ENCODE measurements at regions not wholly inside any gene's neighbourhood (a gene's known extent, or its start where the extent isn't known, plus 50 kb on each side); places are given as distances from the start of the nearest gene placed in this dataset.

GRCh38 chr1:81381881-81382280 lies 418.9 kb upstream of the ADGRL2 start:
- H3K23me2 ChIP-seq (ENCODE audit: low read depth, low read length) = no peaks in the 10 kb centered on the region
- CTCF ChIA-PET (ENCODE audit: partially characterized antibody) = interaction anchor here (2.2 kb wide), 1 partner anchor 26 kb away, joined by 4 read pairs; no protein-coding TSS in a partner anchor
- H2AK5ac ChIP-seq (ENCODE audit: low read depth, low read length) = no peak overlapping the region
- WGBS, 2 experiments (ENCODE audit: extremely low coverage in 1 of 2, insufficient coverage in 1 of 2, insufficient read length in 1 of 2, insufficient replicate concordance in 2 of 2, low coverage in 1 of 2, low lambda C conversion rate in 2 of 2, missing lambda C conversion rate in 1 of 2) = 86% methylated on average over 5 of the region's 5 CpGs; no CpG with 5 or more reads in 1 of the 2 experiments
- H3K4ac ChIP-seq (replicated peaks; ENCODE audit: insufficient read length, low read depth, low read length) = no peak overlapping the region
- H3K27me3 ChIP-seq (replicated peaks in 1 of 4; ENCODE audit: control insufficient read depth in 3 of 4, extremely low read depth in 1 of 4, insufficient read depth in 3 of 4, low read length in 3 of 4) = no peaks in the 10 kb centered on the region
- H2BK12ac ChIP-seq (ENCODE audit: low read depth, low read length) = no peak overlapping the region
- H3K4me1 ChIP-seq (replicated peaks in 1 of 4; ENCODE audit: control insufficient read depth in 3 of 4, insufficient read depth in 4 of 4, low read length in 3 of 4) = peaks cover 0 to 6% (median 5%) of the 10 kb centered on the region in 4 experiments; a peak in 4 of 7 replicates
- no peak overlapping the region for H2BK20ac ChIP-seq (ENCODE audit: low read length)
- H2BK5ac ChIP-seq (ENCODE audit: low read depth, low read length) = no peak overlapping the region
- no peak overlapping the region for H3K14ac ChIP-seq (ENCODE audit: insufficient read length)
- H3K4me2 ChIP-seq (ENCODE audit: insufficient read depth in 1 of 2, low read depth in 2 of 2, low read length in 2 of 2) = no peak overlapping the region
- no peak overlapping the region for H3K4me3 ChIP-seq (ENCODE audit: extremely low read depth in 1 of 4, insufficient read depth in 2 of 4, low read depth in 3 of 4, low read length in 4 of 4)
- FAIRE-seq (no peak), DNase-seq (ENCODE audit: low read depth in 1 of 2, low spot score in 2 of 2) (no peak)
- H3K79me2 ChIP-seq (ENCODE audit: control insufficient read depth in 1 of 2, insufficient read depth in 2 of 2, low read length in 2 of 2) = no peaks in the 10 kb centered on the region
- H2BK120ac ChIP-seq (replicated peaks; ENCODE audit: low read depth, low read length) = no peak overlapping the region
- H3K9ac ChIP-seq (replicated peaks in 1 of 4; ENCODE audit: extremely low read depth in 1 of 4, low read depth in 3 of 4, low read length in 3 of 4) = no peak overlapping the region
- POLR2A ChIA-PET (ENCODE audit: partially characterized antibody) = no interaction called here
- no peaks in the 10 kb centered on the region for H3K9me3 ChIP-seq (ENCODE audit: insufficient read depth in 2 of 2, low read depth in 1 of 2, low read length in 1 of 2)
- H3K36me3 ChIP-seq (ENCODE audit: control insufficient read depth in 2 of 4, insufficient read depth in 4 of 4, low read length in 3 of 4) = no peaks in the 10 kb centered on the region
- no peak overlapping the region for H4K5ac ChIP-seq (ENCODE audit: insufficient read length, low read depth, low read length)
- H4K20me1 ChIP-seq (replicated peaks in 1 of 2; ENCODE audit: control insufficient read depth in 1 of 2, insufficient read depth in 2 of 2, low read length in 2 of 2) = no peaks in the 10 kb centered on the region
- H2BK15ac ChIP-seq (ENCODE audit: low read length) = no peak overlapping the region
- no peak overlapping the region for H3K56ac ChIP-seq (replicated peaks; ENCODE audit: insufficient read length, low read depth, low read length)
- no peak overlapping the region for H2AFZ ChIP-seq (ENCODE audit: low read length)
- H3K18ac ChIP-seq (ENCODE audit: extremely low read depth, low read length) = no peak overlapping the region
- H3K27ac ChIP-seq (ENCODE audit: low read depth, low read length) = no peak overlapping the region
- H4K8ac ChIP-seq (ENCODE audit: extremely low read depth, insufficient read depth, low read length) = no peak overlapping the region
- no peak overlapping the region for H4K91ac ChIP-seq (replicated peaks; ENCODE audit: insufficient read length, low read length)
- H3K79me1 ChIP-seq (ENCODE audit: low read depth, low read length) = no peaks in the 10 kb centered on the region
- H3K23ac ChIP-seq (ENCODE audit: insufficient read length) = no peak overlapping the region
- no peak for TF ChIP-seq EZH2 (IDR thresholded peaks at IDR 0.05; ENCODE audit: low read depth, low read length, severe bottlenecking)
- TF ChIP-seq, protein P1, sequence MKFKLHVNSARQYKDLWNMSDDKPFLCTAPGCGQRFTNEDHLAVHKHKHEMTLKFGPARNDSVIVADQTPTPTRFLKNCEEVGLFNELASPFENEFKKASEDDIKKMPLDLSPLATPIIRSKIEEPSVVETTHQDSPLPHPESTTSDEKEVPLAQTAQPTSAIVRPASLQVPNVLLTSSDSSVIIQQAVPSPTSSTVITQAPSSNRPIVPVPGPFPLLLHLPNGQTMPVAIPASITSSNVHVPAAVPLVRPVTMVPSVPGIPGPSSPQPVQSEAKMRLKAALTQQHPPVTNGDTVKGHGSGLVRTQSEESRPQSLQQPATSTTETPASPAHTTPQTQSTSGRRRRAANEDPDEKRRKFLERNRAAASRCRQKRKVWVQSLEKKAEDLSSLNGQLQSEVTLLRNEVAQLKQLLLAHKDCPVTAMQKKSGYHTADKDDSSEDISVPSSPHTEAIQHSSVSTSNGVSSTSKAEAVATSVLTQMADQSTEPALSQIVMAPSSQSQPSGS (IDR thresholded peaks at IDR 0.05; ENCODE audit: low read length) = no peak
- no peak for TF ChIP-seq ASH2L (IDR thresholded peaks at IDR 0.05; ENCODE audit: low read length)
- TF ChIP-seq TAF7 (optimal IDR thresholded peaks at IDR 0.05; ENCODE audit: borderline replicate concordance, low read depth, low read length) = no peak
- no peak for TF ChIP-seq CTCF (IDR thresholded peaks at IDR 0.05; ENCODE audit: control extremely low read depth in 1 of 3, insufficient read depth in 1 of 3, low read depth in 1 of 3, low read length in 3 of 3)
- TF ChIP-seq PHF8 (conservative IDR thresholded peaks at IDR 0.05; ENCODE audit: low read depth, low read length) = no peak
- no peak for TF ChIP-seq RXRA (IDR thresholded peaks at IDR 0.05; ENCODE audit: insufficient read depth, low read depth, low read length)
- TF ChIP-seq JUND (IDR thresholded peaks at IDR 0.05; ENCODE audit: low read length) = no peak
- no peak for TF ChIP-seq CBX8 (IDR thresholded peaks at IDR 0.05; ENCODE audit: borderline replicate concordance, low read depth, low read length)
- no peak for TF ChIP-seq SP2 (IDR thresholded peaks at IDR 0.05; ENCODE audit: low read length)
- no peak for TF ChIP-seq CHD1 (IDR thresholded peaks at IDR 0.05; ENCODE audit: low read depth, low read length)

Data from H1 (cell line).